Fibroblast of gingiva (primary cell): ENCODE measurements at regions not wholly inside any gene's neighbourhood (a gene's known extent, or its start where the extent isn't known, plus 50 kb on each side); places are given as distances from the start of the nearest gene placed in this dataset.
"Not testable (repeated sequence)": the region's sequence is repeated elsewhere in the genome, so short reads cannot be mapped to it uniquely, and the experiment has no call there.

Experiments used
- DNase-seq: peaks from one replicate; pipeline ENCODE4 v3.0.0-alpha.2; 2011; ENCODE audit warnings: low read depth

- DNase-seq = no peak
These were observed 169.0 kb upstream of the GRK3 start for GRCh38 chr22:25395468-25395867.

GRCh38 chr22:25395915-25396314, 168.6 kb upstream of the GRK3 start:
- DNase-seq = no peak

- DNase-seq = no peak
These were observed 167.8 kb upstream of the GRK3 start for GRCh38 chr22:25396615-25397200.

- DNase-seq = no peak
These were observed 166.9 kb upstream of the GRK3 start for GRCh38 chr22:25397616-25398015.

- not testable (repeated sequence) for DNase-seq
These were observed 165.8 kb upstream of the GRK3 start for GRCh38 chr22:25398591-25399062.

GRCh38 chr22:25399649-25400151, 164.8 kb upstream of the GRK3 start:
- no peak for DNase-seq

GRCh38 chr22:25402160-25402500, 162.3 kb upstream of the GRK3 start:
- DNase-seq = no peak

- no peak for DNase-seq
These were observed 161.8 kb upstream of the GRK3 start for GRCh38 chr22:25402501-25403283.

GRCh38 chr22:25403284-25403810, 161.1 kb upstream of the GRK3 start:
- no peak for DNase-seq

- DNase-seq = peak; percentile 86
These were observed 160.5 kb upstream of the GRK3 start for GRCh38 chr22:25403811-25404471.

GRCh38 chr22:25404556-25404927, 159.9 kb upstream of the GRK3 start:
- DNase-seq = no peak

- peak; percentile 74 for DNase-seq
These were observed 159.3 kb upstream of the GRK3 start for GRCh38 chr22:25404928-25405816.

- no peak for DNase-seq
These were observed 158.5 kb upstream of the GRK3 start for GRCh38 chr22:25405841-25406509.

GRCh38 chr22:25406510-25407210, 157.8 kb upstream of the GRK3 start:
- no peak for DNase-seq

- DNase-seq = no peak
These were observed 157.1 kb upstream of the GRK3 start for GRCh38 chr22:25407226-25407858.

GRCh38 chr22:25407859-25408229, 156.6 kb upstream of the GRK3 start:
- DNase-seq = no peak

- no peak for DNase-seq
These were observed 155.2 kb upstream of the GRK3 start for GRCh38 chr22:25409240-25409639.

- DNase-seq = no peak
These were observed 153.6 kb upstream of the GRK3 start for GRCh38 chr22:25410849-25411248.

- no peak for DNase-seq
These were observed 150.9 kb upstream of the GRK3 start for GRCh38 chr22:25413620-25414019.

GRCh38 chr22:25415731-25416130, 148.7 kb upstream of the GRK3 start:
- not testable (repeated sequence) for DNase-seq
